NCI-H460 (cell line): ENCODE measurements at regions not wholly inside any gene's neighbourhood (a gene's known extent, or its start where the extent isn't known, plus 50 kb on each side); places are given as distances from the start of the nearest gene placed in this dataset.
"Not testable (repeated sequence)": the region's sequence is repeated elsewhere in the genome, so short reads cannot be mapped to it uniquely, and the experiment has no call there.

Experiments
- DNase-seq: peaks from one replicate; pipeline ENCODE4 v3.0.0-alpha.2; 2016; ENCODE audit warnings: low read depth; ENCODE audit errors: extremely low read depth

DNA sequence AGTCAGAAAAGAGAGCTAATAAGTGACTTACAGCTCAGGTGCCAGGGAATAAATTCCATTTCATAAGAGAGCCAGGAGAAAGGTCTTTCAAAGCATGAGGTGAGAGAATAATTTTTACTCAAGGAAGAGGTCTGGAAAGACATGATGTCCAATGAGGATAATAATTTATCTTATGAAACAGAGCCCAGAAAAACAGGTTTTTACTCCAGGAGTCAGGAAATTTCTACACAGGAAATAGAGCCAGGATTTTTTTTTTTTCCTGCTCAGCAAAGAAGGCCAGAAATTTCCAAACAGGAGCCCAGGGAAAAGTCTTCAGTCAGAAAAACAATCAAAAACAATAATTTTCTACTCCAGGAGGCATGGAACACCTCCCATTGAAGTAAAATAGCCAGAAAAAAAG lies 1185.7 kb upstream of the TSPY4 start:
- DNase-seq = no peak

DNA sequence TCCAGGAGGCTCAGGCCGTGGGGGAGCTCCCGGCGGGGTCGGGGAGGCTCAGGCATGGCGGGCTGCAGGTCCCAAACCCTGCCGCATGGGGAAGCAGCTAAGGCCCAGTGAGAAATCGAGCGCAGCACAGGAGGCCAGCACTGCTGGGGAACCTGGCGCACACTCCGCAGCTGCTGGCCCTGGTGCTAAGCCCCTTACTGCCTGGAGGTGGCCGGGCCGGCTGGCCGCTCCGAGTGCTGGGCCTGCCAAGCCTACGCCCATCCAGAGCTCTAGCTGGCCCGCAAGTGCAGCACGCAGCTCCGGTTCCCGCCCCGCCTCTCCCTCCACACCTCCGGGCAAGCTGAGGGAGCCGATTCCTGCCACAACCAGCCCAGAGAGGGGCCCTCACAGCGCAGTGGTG lies 1208.7 kb upstream of the TSPY4 start:
- no peak for DNase-seq

DNA sequence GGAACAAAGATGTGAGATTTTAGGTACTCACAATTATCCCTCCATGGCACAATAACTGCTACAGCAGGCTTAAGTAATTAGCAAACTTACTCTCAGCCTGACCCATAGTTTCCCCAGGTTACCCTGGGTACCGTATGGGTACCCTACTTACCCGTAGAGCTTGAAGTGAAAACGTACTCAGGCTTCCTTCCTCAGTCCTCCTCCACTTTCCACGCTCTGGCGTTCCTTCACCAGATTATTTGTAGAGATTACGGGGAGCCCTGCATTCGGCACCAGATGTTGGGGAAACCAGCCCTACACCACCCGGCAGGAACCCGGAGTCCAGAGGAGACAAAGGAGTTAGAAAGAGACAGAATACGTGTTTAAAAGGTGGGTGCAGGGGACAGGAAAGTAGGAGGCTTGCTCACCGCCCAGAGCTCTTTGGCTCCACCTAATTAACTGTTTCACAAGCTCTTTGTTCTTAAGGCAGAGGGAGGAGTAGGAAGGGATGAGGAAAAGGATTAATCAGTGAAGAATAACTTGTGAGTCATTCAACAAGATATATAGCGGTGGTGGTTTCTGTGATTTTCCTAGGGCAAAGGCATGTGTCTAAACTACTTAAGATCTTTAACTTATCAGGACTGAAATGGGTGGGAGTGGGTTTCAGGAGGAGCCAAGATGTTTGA lies 1211.2 kb upstream of the TSPY4 start:
- no peak for DNase-seq

DNA sequence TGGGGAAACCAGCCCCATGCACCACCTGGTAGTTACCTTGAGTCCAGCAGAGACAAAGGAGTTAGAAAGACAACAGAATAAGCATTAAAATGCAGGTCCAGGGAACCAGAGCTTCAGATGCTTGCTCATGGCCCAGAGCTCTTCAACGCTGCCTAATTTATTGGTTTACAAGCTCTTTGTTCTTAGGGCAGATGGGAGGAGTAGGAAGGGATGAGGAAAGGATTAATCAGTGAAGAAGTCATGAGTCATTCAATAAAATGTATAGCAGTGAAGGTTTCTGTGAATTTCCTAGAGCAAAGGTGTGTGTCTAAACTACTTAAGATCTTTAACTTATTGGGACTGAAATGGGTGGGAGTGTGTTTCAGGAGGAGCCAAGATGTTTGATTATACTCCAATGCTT lies 1210.3 kb upstream of the AMELY start:
- DNase-seq = no peak

DNA sequence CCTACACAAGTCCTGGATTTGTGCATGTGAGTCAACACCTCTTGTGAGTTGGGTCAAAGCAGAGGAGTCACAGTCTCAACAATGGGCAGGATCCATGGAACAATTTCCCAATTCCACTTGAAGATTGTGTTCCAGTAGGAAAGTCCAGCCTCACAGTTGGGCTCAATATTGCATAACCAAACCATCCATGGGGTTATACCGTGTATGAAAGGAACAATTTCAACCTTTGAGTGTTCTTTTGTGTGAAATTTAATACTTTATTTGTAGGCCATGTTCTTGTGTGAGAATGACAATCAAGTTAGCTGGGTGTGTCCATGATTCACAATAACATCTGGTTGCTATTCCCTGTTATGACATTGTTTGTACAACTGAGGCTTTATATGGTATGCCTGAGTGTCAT lies 1182.9 kb upstream of the AMELY start:
- DNase-seq = no peak

DNA sequence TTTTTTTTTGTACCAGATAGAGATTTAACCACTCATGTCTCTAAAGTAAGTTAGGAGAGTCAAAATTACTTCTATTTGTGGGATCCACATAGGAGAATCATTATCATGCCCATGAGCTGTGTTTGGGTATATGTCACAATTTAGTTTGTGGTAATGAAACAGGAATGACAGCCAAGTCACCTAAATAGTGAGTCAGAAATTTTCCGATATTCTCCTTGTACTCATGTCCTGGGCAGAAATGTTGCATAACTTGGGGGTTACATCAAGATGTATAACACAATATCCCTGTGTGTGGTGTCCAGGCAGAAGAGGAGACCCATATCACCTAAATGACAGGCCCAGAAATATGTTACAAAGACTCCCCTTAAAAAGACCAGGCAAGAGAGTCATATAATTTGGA lies 1181.4 kb upstream of the AMELY start:
- no peak for DNase-seq

DNA sequence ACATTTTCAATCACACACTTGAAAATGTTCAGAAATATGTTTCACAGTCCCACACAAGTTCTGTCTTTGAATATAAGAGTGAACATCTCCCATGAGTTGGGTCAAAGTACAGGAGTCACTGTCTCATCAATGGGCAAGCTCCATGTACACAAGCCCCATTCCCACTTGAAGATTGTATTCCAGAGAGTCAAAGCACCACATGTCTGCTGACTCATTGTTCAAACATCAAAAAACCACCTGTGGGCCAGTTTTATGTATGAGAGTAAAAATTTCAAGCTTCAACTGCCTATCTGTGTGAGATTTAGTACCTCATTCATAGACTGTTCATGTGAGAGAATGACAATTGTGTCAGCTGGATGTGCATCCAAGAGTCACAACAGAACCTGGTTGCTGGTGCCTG lies 1174.4 kb upstream of the AMELY start:
- no peak for DNase-seq

DNA sequence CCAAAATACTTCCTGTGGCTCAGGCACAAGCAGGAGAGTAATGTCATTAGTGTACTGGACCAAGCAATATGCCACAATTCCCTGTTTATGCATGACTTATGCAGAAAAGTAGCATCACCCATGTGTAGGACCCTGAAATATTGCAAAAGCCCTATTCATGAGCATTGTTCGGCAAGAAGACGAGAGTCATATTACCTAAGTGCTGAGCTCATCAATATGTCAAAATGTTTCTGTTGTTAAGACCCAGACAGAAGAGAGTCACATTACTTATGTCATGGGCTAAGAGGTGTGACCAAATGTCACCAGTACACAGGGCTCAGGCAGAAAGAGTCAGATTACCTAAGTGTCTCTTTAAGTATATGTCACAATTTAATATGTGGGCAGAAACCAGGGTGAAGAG lies 1172.6 kb upstream of the AMELY start:
- DNase-seq = no peak

DNA sequence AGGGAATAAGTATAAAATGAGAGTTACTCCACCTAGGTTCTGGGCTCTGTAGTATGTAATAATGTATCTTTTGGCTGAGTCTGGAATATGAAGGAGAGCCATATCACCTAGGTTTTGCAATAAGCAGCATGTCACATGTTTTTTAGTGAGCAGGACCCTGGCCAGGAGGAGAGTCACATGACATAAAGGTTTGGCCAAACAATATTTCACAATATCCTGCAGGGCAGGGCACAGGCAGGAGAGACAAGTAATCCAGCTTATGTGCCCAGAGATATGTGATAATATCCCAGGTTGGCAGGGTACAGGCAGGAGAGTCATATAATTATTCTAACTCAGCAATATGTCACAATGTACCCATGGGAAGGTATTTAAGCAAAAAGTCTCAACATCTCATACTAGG lies 1169.6 kb upstream of the AMELY start:
- no peak for DNase-seq

DNA sequence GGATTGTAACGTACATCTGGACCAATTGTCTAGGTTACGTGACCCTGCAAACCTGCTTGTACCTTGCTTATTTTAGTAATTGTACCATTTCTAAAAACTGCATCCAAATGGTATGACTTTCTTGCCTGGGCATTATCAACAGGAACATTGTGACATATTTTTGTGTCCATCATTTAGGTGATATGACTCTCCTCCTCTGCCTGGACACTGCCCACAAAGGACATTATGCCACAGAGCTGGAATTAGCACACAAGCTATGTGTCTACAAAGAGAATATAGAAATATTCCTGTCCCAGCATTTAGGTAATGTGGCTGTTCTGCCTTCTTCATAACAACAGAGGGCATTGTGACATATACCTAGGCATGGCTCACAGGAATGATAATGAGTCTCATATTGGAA lies 1153.7 kb upstream of the AMELY start:
- no peak for DNase-seq

DNA sequence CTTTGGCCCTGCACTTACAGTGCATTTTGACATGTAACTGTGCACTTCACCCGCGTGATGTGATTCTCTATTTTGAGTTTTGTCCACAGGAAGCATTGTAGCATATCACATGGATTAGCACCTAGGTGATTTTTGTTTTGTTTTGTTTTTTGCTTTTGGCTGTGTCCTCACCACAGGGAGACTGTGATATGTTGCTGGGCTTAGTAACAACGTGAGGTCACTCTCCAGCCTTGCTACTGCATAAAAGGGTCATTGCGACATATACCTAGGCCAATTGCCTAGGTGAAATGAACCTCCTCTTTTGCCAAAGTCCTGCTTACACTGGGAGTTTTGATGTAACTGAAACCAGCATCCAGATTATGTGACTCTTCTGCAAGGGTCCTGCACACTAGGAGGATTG lies 1152.9 kb upstream of the AMELY start:
- DNase-seq = peak; percentile 22

DNA sequence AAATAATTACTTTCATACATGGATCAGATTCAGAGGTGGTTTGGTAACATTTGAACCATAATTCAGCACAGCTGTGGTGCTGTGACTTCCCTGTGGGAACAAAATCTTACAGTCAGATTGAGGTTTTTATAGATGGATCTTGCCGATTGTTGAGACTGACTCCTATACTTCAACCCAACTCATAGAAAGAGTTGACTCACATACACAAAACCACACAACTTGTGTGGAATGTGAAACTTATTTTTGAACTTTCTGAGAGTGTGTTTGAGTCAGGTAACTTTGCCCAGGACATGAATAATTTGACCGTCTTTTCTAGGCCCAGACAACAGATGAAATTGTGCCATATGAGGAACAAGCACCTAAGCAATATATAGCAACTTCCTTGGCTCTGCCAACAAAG lies 1152.4 kb upstream of the AMELY start:
- no peak for DNase-seq

DNA sequence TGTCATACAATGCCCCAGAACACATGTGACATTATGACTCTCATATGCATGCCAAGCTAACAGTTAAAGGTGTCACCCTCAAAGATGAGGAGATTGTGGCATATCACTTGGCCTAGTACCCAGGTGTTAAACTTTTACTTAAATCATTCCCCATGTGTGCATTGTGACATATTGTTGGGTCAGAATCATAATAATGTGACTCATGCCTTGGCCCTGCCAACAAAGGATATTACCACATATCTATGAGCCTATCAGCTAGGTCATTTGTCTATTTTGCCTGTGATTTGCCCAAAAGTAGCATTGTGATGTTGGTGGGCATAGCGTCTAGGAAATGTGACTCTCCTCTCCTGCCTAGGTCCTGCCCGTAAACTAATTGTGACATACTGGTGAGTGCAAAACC lies 1147.1 kb upstream of the AMELY start:
- no peak for DNase-seq

DNA sequence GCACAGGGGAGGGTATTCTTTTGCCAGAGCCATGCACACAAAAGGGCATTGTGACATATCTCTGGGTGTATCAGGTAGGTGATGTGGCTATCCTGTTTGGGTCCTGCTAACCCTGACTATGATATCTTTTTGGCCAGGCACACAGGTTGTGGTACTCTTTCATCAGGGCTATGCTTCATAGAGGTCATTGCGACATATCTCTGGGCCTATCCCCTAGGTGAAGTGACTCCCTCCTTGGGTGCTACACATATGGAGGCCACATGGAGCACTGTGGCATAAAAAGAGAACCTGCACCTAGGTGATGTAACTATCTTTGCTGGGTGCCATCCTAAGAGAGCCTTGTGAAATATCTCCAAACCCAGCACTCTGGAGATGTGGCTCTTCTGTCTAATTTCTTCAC lies 1139.8 kb upstream of the AMELY start:
- DNase-seq = no peak

DNA sequence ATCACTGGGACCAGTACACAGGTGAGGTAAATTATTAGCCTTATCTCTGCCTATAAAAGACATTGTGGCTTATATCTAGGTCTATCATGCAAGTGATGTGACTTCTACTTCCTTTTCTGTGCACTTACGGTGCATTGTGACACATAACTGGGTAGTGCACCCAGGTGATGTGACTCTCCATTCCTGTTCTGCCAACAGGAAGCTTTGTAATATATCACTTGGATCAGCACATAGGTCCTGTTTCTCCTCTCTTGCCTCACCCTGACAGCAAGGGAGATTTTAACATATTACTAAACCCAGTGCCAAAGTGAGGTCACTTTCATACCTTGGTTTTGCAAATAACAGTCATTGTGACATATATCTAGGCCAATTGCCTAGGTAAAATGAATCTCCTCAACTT lies 1129.7 kb upstream of the AMELY start:
- no peak for DNase-seq

DNA sequence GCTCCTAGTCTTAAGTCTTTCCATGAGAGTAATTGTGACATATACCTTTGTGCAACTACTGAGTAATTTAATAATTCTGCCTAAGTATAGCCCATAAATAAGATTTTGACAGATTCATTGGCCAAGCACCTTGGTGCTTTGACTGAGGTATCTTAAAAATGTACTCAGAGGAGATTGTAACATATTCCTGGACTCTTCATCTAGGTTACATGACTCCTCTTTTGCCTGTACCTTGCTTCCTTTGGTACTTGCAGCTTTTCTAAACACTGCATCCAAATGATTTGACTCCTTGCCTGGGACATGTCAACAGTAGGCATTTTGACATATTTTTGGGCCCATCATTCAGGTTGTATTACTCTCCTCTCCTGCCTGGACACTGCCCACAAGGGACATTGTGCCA lies 1125.0 kb upstream of the AMELY start:
- no peak for DNase-seq

DNA sequence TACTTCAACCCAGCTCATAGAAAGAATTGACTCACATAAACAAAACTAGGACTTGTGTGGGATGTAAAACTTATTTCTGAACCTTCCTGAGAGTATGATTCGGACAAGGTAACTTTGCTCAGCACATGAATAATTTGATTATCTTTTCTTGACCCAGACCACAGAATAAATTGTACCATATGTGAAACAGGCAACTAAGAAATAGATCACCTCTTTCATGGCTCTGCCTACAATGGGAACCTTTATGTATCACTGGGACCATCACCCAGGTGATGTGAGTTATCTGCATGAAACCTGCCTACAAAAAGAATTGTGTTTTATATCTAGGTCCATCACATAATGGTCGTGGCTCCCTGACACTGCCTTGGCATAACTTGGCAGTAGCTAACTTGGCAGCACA lies 1124.1 kb upstream of the AMELY start:
- DNase-seq = no peak

DNA sequence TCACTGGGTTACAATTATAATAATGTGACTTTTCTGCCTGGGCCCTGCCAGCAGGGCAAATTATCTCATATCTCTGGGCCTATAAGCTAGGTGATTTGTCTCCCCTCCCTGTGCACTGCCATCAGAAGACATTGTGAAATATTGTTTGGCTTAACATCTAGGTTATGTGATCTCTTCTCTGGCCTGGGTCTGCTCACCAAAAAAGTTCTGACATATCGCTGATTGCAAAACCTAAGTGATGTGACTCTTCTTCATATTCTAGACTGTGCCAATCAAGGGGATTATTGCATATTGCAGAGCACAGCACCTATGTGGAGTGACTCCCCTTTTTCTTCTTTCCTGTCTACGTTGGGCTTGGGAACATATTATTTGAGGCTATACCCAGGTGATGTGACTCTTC lies 1123.1 kb upstream of the AMELY start:
- no peak for DNase-seq

DNA sequence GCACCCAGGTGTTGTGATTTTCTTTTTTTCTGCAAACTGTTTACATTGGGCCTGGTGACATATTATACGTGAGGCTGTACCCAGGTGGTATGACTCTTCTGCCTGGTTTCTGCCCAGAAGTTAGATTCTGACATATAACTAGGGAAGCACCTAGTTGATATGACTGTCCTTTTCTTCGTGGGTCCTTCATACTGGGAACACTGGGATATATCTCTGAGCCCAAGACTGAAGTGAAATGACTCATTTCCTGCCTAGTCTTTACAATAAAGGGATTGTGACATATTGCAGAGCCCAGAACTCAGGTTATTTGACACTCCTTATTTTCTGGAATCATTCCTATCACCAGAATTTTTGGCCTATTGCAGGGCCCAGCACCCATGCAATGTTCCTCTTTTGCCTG lies 1121.6 kb upstream of the AMELY start:
- DNase-seq = no peak

DNA sequence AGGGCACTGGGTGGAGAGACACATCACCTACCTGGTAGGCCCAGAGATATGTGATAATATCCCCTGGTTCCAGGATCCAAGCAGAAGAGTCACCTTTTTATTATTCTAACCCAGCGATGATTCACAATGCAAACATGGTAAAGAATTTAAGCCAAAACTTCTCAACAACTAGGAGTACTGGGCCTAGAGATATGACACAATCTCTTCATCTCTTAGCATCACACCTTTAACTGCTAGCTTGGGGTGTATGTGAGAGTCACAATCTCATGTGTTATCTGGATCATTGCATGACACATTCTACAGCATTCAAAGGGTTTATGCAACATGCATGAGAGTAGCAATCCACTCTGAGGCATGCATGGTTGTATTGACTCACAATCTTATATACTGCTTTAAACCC lies 1109.0 kb upstream of the AMELY start:
- DNase-seq = no peak

DNA sequence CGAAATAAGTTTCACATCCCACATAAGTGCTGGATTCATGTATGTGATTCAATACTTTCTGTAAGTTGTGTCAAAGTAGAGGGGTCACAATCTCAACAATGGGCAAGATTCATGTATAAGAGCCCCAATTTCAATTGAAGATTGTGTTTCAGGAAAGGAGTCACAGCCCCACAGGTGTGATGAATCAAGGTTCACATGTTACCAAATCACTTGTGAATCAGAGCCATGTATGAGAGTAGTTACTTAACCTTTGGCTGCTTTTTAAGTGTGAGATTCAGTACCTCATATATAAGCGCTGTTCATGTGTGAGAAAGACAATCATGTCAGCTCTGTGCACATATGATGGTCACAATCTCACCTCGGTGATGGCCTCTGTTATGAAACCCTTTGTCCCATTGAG lies 1100.0 kb upstream of the AMELY start:
- DNase-seq = no peak

DNA sequence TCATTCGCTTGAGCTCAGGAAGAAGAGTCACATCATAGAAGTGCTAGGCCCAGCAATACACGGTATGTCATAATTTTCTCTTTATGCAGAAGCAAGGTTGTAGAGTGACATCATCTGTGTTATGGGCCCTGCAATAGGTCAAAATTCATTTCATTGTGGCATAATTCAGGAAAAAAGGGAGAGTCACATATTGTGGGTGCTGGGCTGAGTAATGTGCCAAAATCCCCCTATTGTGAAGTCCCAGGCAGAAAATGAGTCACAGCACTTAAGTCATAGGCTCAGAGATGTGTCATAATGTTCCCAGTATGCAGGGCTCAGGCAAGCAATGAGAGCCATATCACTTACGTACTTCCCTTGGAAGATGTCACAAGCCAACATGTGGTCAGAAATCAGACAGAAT lies 1092.6 kb upstream of the AMELY start:
- no peak for DNase-seq

DNA sequence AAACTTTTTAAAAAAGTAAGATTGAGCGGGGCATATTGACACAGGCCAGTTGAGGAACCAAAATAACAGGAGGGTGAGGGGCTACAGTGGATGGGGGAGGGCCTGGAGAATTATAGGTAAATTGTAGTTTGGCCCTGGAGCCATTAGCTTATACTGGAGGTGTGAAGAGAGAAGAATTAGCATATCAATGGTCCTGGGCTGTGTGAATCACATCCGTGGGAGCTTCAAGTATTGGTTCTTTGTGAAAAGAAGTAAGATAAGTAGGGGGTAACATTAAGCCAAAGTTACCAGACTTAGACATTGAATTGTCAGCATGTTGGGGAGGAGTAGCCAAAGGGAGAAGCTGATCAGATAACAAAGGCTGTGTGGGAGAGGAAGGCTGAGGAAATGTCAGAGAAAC lies 1085.2 kb upstream of the AMELY start:
- DNase-seq = no peak

DNA sequence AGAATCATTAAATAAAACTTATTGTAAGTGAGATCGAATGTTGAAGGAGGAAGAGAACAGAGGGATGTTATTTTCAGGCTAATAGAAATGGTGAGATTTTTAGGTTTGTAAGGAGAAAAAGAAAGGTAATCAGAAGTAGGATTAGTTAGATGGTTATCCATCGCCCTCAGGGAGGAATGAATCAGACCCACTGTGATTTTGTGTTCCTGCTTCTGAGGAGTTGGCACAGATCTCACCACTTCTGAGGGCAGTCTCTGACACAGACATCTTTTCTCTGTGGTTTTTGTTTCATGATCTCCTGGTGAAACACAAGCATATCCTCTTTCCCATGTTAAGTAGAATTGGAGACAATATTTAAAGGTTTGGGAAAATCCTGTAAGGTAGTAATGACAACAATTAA lies 1083.2 kb upstream of the AMELY start:
- DNase-seq = not testable (repeated sequence)
